ENCODE measurements at regions not wholly inside any gene's neighbourhood (a gene's known extent, or its start where the extent isn't known, plus 50 kb on each side); places are given as distances from the start of the nearest gene placed in this dataset.

DNA sequence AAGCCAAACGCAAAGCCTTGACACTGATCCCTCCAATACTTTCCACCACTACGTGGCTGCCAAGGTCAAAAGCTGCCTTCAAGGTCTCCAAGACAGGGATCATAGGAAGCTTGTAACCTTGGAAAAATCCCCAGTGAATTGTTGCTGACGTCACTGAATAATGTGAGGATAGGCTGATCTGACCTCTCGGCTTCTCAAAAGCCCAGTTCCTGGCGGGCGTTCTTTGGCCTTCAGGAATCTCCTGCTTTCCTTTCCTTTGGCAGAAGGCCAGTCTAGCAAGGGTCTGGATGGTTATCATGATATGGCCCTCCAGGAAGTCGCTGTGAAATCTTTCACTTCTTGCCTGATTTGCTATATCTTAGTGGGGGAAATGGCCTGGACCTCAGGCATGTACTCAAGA is 61.4 kb upstream of the TNFAIP3 start:
- TF ChIP-seq TAF1 (conservative IDR thresholded peaks at IDR 0.05) (no peak), CTCF (IDR thresholded peaks at IDR 0.05; ENCODE audit: low read depth, low read length, missing input control) (no peak), MAX (IDR thresholded peaks at IDR 0.05) (no peak), RAD21 (IDR thresholded peaks at IDR 0.05) (no peak), ATF3 (IDR thresholded peaks at IDR 0.05) (no peak), YY1 (IDR thresholded peaks at IDR 0.05) (no peak), GABPA (IDR thresholded peaks at IDR 0.05 in 1 of 2, conservative IDR thresholded peaks at IDR 0.05 in 1 of 2) (no peak), REST (IDR thresholded peaks at IDR 0.05) (no peak), ZBTB33 (IDR thresholded peaks at IDR 0.05) (no peak), HNF4A (conservative IDR thresholded peaks at IDR 0.05) (no peak), RXRA (IDR thresholded peaks at IDR 0.05) (no peak), JUND (IDR thresholded peaks at IDR 0.05) (no peak), EGR1 (IDR thresholded peaks at IDR 0.05; ENCODE audit: low read depth in 2 of 2) (no peak), HNF4G (IDR thresholded peaks at IDR 0.05) (no peak)
